Panc1 (cell line): ENCODE measurements at regions not wholly inside any gene's neighbourhood (a gene's known extent, or its start where the extent isn't known, plus 50 kb on each side); places are given as distances from the start of the nearest gene placed in this dataset.

Experiments
- CTCF ChIP-seq: fragments of 450-650 bp; IDR thresholded peaks from 2 replicates; pipeline ENCODE4 v1.5.1; 2017; ENCODE audit warnings: mild to moderate bottlenecking
- SIN3A ChIP-seq: IDR thresholded peaks from 2 replicates; pipeline ENCODE4 v1.6.1; 2012; ENCODE audit warnings: low read depth, mild to moderate bottlenecking, low read length, moderate library complexity, borderline replicate concordance; ENCODE audit not compliant: insufficient read depth

DNA sequence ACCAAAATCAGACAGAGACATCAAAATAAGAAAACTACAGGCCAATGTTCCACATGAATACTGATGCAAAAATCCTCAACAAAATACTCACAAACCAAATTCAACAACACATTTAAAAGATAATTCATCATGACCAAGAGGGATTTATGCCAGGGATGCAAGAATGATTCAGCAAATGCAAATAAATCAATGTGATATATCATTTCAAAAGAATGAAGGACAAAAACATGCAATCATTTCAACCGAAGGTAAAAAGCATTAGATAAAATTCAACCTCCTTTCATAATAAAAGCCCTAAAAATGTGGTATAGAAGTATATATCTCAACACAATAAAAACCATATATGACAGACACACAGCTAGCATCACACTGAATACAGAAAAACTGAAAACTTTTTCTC is 81.5 kb upstream of the LYPLAL1 start:
- no peak for TF ChIP-seq SIN3A
- TF ChIP-seq CTCF, result no peak
